ENCODE measurements at regions not wholly inside any gene's neighbourhood (a gene's known extent, or its start where the extent isn't known, plus 50 kb on each side); places are given as distances from the start of the nearest gene placed in this dataset.

DNA sequence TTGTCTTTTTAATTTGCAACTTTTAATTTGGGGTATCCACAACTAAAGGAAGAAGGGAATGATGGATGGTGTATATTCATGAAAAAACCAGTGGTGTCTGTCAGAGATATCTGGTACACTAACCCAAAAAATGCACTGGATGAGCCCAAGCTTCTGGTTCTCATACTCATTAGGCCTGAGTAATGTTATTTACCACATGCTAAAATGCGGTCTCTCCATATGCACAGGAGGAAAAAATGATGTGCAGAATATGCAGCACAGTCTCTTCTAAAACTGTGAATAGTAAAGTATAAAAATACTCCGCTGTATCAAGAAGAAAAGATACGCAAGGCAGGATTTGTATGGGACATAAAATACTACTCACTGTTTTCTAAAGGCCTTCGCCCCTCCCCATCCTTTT is 275.6 kb upstream of the NAV3 start:
- TF ChIP-seq, protein P1, sequence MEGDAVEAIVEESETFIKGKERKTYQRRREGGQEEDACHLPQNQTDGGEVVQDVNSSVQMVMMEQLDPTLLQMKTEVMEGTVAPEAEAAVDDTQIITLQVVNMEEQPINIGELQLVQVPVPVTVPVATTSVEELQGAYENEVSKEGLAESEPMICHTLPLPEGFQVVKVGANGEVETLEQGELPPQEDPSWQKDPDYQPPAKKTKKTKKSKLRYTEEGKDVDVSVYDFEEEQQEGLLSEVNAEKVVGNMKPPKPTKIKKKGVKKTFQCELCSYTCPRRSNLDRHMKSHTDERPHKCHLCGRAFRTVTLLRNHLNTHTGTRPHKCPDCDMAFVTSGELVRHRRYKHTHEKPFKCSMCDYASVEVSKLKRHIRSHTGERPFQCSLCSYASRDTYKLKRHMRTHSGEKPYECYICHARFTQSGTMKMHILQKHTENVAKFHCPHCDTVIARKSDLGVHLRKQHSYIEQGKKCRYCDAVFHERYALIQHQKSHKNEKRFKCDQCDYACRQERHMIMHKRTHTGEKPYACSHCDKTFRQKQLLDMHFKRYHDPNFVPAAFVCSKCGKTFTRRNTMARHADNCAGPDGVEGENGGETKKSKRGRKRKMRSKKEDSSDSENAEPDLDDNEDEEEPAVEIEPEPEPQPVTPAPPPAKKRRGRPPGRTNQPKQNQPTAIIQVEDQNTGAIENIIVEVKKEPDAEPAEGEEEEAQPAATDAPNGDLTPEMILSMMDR (IDR thresholded peaks at IDR 0.05) = no peak
- no peak for TF ChIP-seq EZH2 (IDR thresholded peaks at IDR 0.05; ENCODE audit: borderline replicate concordance, insufficient read depth, low read depth, low read length, poor library complexity, severe bottlenecking)
